SK-MEL-5 (cell line): ENCODE measurements at regions not wholly inside any gene's neighbourhood (a gene's known extent, or its start where the extent isn't known, plus 50 kb on each side); places are given as distances from the start of the nearest gene placed in this dataset.
A peak's percentile ranks its signal among the peaks of the same experiment; 100 is the strongest.

Source experiments
- DNase-seq: peaks from one replicate; pipeline ENCODE4 v3.0.0-alpha.2; 2016; ENCODE audit warnings: low read depth, low spot score
- in situ Hi-C: cut with HindIII; loops from 2 replicates; pipeline ENCODE4 v1.10.0; 2016; ENCODE audit warnings: low sequenced_read_pairs, high pct_unique_total_duplicates, low pct_unique_long_range_greater_than_20kb

- DNase-seq, result no peak
- in situ Hi-C loops, result no loop called here
Measured at GRCh38 chr2:66940080-66940479, 457.1 kb upstream of the ETAA1 start.

- peak; percentile 46 for DNase-seq
- in situ Hi-C loops, result no loop called here
Measured at GRCh38 chr2:66948234-66948633, 448.9 kb upstream of the ETAA1 start.

- DNase-seq, result no peak
- in situ Hi-C loops, result no loop called here
Measured at GRCh38 chr2:66957198-66957597, 439.9 kb upstream of the ETAA1 start.

- no peak for DNase-seq
- in situ Hi-C loops, result no loop called here
Measured at GRCh38 chr2:66957677-66958076, 439.5 kb upstream of the ETAA1 start.

- in situ Hi-C loops, result no loop called here
- no peak for DNase-seq
Measured at GRCh38 chr2:66960161-66960560, 437.0 kb upstream of the ETAA1 start.

- in situ Hi-C loops, result no loop called here
- DNase-seq, result no peak
Measured at GRCh38 chr2:66962716-66963115, 434.4 kb upstream of the ETAA1 start.

- DNase-seq, result no peak
- in situ Hi-C loops, result no loop called here
Measured at GRCh38 chr2:66966631-66967030, 430.5 kb upstream of the ETAA1 start.

- in situ Hi-C loops, result no loop called here
- DNase-seq, result no peak
Measured at GRCh38 chr2:66968946-66969345, 428.2 kb upstream of the ETAA1 start.

GRCh38 chr2:66981074-66981473 lies 416.1 kb upstream of the ETAA1 start:
- no peak for DNase-seq
- in situ Hi-C loops, result no loop called here

GRCh38 chr2:66982766-66983165 lies 414.4 kb upstream of the ETAA1 start:
- no peak for DNase-seq

GRCh38 chr2:66984864-66985263 lies 412.3 kb upstream of the ETAA1 start:
- DNase-seq, result no peak
- in situ Hi-C loops, result no loop called here

More at GRCh38 chr2:66982766-66983165, 414.4 kb upstream of the ETAA1 start:
- in situ Hi-C loops, result no loop called here

GRCh38 chr2:66985906-66986305 lies 411.2 kb upstream of the ETAA1 start:
- in situ Hi-C loops, result no loop called here
- DNase-seq, result no peak

- no peak for DNase-seq
Measured at GRCh38 chr2:66987733-66988132, 409.4 kb upstream of the ETAA1 start.

GRCh38 chr2:66994654-66995053 lies 402.5 kb upstream of the ETAA1 start:
- in situ Hi-C loops, result no loop called here
- no peak for DNase-seq

More at GRCh38 chr2:66987733-66988132, 409.4 kb upstream of the ETAA1 start:
- in situ Hi-C loops, result no loop called here

GRCh38 chr2:66995636-66996035 lies 401.5 kb upstream of the ETAA1 start:
- in situ Hi-C loops, result no loop called here
- no peak for DNase-seq

- no peak for DNase-seq
Measured at GRCh38 chr2:67002618-67003371, 394.3 kb upstream of the ETAA1 start.

GRCh38 chr2:67006373-67006960 lies 390.7 kb upstream of the ETAA1 start:
- in situ Hi-C loops, result no loop called here
- DNase-seq, result no peak

More at GRCh38 chr2:67002618-67003371, 394.3 kb upstream of the ETAA1 start:
- in situ Hi-C loops, result no loop called here

- in situ Hi-C loops, result no loop called here
- DNase-seq, result no peak
Measured at GRCh38 chr2:67008155-67008554, 389.0 kb upstream of the ETAA1 start.

GRCh38 chr2:67012165-67012564 lies 385.0 kb upstream of the ETAA1 start:
- no peak for DNase-seq
- in situ Hi-C loops, result no loop called here
